ENCODE measurements at regions not wholly inside any gene's neighbourhood (a gene's known extent, or its start where the extent isn't known, plus 50 kb on each side); places are given as distances from the start of the nearest gene placed in this dataset.
"Not testable (repeated sequence)": the region's sequence is repeated elsewhere in the genome, so short reads cannot be mapped to it uniquely, and the experiment has no call there.

DNA sequence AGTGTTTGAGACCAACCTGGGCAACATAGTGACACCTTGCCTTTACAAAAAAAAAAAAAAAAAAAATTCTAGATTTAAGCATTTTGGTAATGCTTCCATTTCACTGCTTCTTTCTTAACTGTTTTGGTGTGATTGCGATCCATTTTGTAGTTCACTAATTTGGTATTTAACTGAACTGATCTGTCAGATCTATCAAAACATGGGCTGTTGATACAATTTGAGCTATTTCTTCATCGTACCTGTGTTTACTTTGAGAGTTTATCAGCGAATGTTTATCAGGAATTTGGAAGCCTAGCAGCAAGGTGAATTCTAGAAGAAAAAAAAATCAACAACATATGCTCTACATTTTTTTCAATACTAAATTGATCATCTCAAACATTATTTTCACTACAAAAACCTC is 864.9 kb upstream of the WWC1 start:
- Histone ChIP-seq H3K27me3 (no peaks in the 10 kb centered on the region), H3K27ac (no peak overlapping the region), H3K4me3 (no peak overlapping the region), H3K36me3 (no peaks in the 10 kb centered on the region), H3K4me1 (no peaks in the 10 kb centered on the region), H3K9me3 (no peaks in the 10 kb centered on the region)
- TF ChIP-seq, protein P1, sequence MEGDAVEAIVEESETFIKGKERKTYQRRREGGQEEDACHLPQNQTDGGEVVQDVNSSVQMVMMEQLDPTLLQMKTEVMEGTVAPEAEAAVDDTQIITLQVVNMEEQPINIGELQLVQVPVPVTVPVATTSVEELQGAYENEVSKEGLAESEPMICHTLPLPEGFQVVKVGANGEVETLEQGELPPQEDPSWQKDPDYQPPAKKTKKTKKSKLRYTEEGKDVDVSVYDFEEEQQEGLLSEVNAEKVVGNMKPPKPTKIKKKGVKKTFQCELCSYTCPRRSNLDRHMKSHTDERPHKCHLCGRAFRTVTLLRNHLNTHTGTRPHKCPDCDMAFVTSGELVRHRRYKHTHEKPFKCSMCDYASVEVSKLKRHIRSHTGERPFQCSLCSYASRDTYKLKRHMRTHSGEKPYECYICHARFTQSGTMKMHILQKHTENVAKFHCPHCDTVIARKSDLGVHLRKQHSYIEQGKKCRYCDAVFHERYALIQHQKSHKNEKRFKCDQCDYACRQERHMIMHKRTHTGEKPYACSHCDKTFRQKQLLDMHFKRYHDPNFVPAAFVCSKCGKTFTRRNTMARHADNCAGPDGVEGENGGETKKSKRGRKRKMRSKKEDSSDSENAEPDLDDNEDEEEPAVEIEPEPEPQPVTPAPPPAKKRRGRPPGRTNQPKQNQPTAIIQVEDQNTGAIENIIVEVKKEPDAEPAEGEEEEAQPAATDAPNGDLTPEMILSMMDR (IDR thresholded peaks at IDR 0.05 in 4 of 5, conservative IDR thresholded peaks at IDR 0.05 in 1 of 5) = no peak
- TF ChIP-seq POLR2A (IDR thresholded peaks at IDR 0.05) = no peak
- no peak for DNase-seq
- ATAC-seq = no peak
- intact Hi-C loops (cut with DNase I; ENCODE audit: low total_unique reads) (no loop called here), in situ Hi-C loops (cut with MboI; ENCODE audit: low sequenced_read_pairs in 4 of 4) (no loop called here)

DNA sequence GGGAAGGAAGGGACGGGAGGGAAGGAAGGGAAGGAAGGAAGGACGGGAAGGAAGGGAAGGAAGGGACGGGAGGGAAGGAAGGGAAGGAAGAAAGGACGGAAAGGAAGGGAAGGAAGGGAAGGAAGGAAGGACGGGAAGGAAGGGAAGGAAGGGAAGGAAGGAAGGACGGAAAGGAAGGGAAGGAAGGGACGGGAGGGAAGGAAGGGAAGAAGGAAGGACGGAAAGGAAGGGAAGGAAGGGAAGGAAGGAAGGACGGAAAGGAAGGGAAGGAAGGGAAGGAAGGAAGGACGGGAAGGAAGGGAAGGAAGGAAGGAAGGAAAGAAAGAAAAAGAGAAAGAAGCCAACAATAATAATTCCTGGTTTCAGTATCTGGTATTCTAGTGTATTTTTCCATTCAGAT is 863.8 kb upstream of the WWC1 start:
- in situ Hi-C loops (cut with MboI; ENCODE audit: low sequenced_read_pairs in 4 of 4); DNase-seq; H3K27me3 ChIP-seq; H3K4me1 ChIP-seq; H3K9me3 ChIP-seq; H3K4me3 ChIP-seq; H3K27ac ChIP-seq; intact Hi-C loops (cut with DNase I; ENCODE audit: low total_unique reads); ATAC-seq; H3K36me3 ChIP-seq: not testable (repeated sequence)

DNA sequence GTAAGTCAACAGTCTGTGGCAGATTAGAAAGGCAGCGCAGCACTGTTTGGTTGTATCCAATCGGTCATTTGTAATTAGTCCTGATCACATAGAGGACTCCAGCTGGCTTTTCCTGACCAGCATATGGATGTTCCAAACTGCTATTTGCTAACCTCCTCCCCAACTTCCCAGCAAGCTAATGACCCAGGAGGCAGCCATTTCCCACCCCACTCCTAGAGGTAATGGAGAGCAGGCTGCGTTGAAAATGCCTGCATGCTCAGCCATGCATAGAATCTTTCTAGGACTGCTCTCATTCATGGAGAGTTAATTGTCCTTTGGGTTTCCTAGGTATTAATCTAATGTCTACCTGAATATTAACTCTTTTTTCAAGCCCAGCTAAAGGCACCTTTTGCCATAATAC is 850.6 kb upstream of the WWC1 start:
- Histone ChIP-seq H3K4me3 (no peak overlapping the region), H3K36me3 (no peaks in the 10 kb centered on the region), H3K27me3 (no peaks in the 10 kb centered on the region), H3K9me3 (no peaks in the 10 kb centered on the region), H3K4me1 (no peaks in the 10 kb centered on the region), H3K27ac (no peak overlapping the region)
- ATAC-seq (no peak), DNase-seq (no peak)
- intact Hi-C loops (cut with DNase I; ENCODE audit: low total_unique reads) (no loop called here), in situ Hi-C loops (cut with MboI; ENCODE audit: low sequenced_read_pairs in 4 of 4) (no loop called here)
- TF ChIP-seq, protein P1 (IDR thresholded peaks at IDR 0.05 in 4 of 5, conservative IDR thresholded peaks at IDR 0.05 in 1 of 5) = no peak
- TF ChIP-seq POLR2A (IDR thresholded peaks at IDR 0.05) = no peak

DNA sequence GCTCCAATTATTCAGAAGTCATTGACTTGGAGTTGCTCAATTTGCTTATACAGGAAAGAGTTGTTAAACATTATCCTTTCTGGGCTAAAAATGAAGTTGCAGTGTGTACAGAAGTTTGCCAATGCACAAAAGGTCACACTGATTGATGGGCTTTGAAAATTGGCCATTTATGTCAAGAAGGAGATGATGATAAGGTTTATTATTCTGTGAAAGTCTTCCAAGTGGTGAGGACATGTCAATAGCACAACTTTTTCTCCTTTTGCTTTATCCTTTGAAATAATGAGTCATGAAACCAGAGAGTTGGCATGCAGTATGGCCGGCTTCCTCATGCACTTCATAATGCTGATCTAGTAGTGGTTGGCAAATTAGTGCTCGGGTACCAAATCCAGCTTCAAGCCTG is 848.5 kb upstream of the WWC1 start:
- Histone ChIP-seq H3K4me3 (no peak overlapping the region), H3K4me1 (no peaks in the 10 kb centered on the region), H3K36me3 (no peaks in the 10 kb centered on the region), H3K27me3 (no peaks in the 10 kb centered on the region), H3K9me3 (no peaks in the 10 kb centered on the region), H3K27ac (no peak overlapping the region)
- ATAC-seq = no peak
- TF ChIP-seq, protein P1 (IDR thresholded peaks at IDR 0.05 in 4 of 5, conservative IDR thresholded peaks at IDR 0.05 in 1 of 5) = no peak
- TF ChIP-seq POLR2A (IDR thresholded peaks at IDR 0.05) = no peak
- intact Hi-C loops (cut with DNase I; ENCODE audit: low total_unique reads) (no loop called here), in situ Hi-C loops (cut with MboI; ENCODE audit: low sequenced_read_pairs in 4 of 4) (no loop called here)
- no peak for DNase-seq

DNA sequence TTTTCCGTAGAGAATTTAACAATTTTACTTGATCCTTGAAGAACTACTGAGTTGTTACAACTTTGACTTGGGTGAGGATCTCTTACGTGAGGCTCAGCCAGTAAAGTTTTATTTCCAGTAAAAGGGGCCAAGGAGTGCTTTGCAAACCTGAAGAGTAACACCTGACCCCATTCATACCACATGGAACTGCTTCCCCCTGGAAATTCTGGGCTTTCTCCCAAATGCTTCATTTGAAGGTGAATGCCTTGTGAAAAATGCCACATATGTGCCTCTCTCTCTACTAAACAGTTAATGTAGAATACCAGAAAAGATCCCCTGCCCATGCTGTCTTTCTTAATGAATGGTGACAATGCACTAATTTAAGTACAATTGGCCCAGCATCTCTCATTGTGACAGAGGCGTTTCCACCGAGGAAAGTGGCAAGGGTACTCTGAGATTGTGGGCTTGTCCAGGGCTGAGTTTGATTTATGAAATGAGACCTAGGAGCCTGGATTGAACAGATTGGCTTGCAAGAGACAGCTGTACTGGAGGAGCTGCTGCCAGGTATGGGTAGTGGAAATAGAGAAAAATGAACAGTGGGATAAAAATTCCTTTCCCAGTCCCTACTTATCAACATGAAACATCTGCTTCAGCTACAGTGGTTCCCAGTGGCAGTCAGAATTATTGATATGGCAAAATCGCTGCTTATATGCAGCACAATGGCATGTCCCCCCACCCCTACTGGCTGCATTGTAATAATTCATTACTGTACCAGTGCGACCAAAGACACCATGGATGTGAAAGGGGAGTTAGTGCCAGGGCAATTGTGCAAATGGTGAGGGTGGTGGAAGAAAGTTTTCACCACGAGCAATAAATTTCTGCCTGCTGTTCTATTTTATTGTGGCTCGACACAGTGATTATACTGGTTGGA is 843.7 kb upstream of the WWC1 start:
- in situ Hi-C loops (cut with MboI; ENCODE audit: low sequenced_read_pairs in 4 of 4) = no loop called here
- ATAC-seq = no peak
- intact Hi-C loops (cut with DNase I; ENCODE audit: low total_unique reads) = no loop called here

More for the DNA sequence above, 843.7 kb upstream of the WWC1 start:
- Histone ChIP-seq H3K36me3 (no peaks in the 10 kb centered on the region), H3K27ac (no peak overlapping the region), H3K27me3 (no peaks in the 10 kb centered on the region), H3K4me1 (no peaks in the 10 kb centered on the region), H3K4me3 (no peak overlapping the region), H3K9me3 (no peaks in the 10 kb centered on the region)
- DNase-seq = no peak
- no peak for TF ChIP-seq POLR2A (IDR thresholded peaks at IDR 0.05)
- TF ChIP-seq, protein P1 (IDR thresholded peaks at IDR 0.05 in 4 of 5, conservative IDR thresholded peaks at IDR 0.05 in 1 of 5) = no peak

All from gastrocnemius medialis (tissue), 4 donors.